ENCODE measurements at regions not wholly inside any gene's neighbourhood (a gene's known extent, or its start where the extent isn't known, plus 50 kb on each side); places are given as distances from the start of the nearest gene placed in this dataset.

- DNase-seq (ENCODE audit: low read depth in 2 of 2), result no peak
Observed at GRCh38 chr9:91130796-91131318, 230.9 kb downstream of the AUH start.

DNA sequence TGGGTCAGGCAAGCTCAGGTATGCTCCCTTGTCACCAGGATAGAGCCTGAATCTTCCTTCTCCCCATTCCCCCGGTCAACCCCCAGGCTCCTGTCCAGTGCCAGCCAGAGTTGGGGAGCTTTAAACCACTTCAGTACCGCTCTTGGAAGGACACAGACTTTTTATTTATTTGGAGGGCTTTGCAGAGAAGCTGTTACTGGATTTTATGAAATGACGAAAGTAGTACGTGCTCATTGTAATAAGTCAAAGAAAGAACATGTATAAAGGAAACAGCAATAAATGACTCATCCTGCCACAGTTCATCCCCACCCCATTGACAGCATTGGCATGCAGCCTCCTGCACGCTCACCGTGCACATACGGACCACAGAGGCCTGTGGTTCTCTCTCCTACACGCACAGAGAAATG, 230.3 kb downstream of the AUH start:
- DNase-seq (ENCODE audit: low read depth in 2 of 2), result peak; percentile 89 to 91

DNA sequence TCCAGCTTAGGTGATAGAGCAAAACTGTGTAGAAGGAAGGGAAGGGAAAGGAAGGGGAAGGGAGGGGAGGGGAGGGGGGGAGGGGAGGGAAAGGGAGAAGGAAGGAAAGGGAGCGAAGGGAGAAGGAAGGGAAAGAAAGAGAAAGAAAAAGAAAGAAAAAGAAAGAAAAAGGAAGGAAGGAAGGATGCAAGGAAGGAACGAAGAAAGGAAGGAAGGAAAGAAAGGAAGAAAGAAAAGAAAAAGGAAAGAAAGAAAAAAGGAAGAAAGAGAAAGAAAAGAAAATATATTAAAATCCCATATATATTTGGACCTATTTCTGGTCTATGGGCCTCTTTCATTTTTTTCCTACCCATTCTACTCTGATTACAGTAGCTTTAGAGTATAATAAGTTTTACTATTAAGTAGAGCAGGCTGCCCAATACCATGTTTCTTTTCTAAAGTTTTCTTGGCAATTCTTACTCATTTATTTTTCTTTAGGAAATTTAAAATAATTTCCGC, 229.1 kb downstream of the AUH start:
- DNase-seq (ENCODE audit: low read depth in 2 of 2), result no peak

GRCh38 chr9:91134608-91135007, 227.1 kb downstream of the AUH start:
- DNase-seq (ENCODE audit: low read depth in 2 of 2), result no peak

- DNase-seq (ENCODE audit: low read depth in 2 of 2), result no peak
Observed at GRCh38 chr9:91137391-91137790, 224.3 kb downstream of the AUH start.

DNA sequence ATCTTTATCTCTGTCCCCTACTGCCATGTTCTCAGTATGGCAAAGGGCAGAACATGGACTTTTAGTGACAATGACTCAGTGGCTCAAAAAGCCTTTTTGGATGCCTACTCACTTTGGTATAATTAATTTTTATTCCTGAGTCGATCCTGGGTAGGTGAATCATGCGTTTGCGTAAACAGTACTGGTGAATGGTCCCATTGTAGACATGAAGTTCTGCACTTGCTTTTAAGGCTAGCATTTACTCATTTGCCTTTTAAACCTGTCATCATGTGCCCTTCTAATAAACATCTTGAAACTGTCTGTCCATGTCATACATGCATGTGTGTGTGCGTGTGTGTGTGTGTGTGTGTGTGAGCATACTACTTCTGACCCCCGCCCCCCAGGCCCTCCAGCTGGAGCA, 223.0 kb downstream of the AUH start:
- no peak for DNase-seq (ENCODE audit: low read depth in 2 of 2)

GRCh38 chr9:91141407-91141965, 220.2 kb downstream of the AUH start:
- no peak for DNase-seq (ENCODE audit: low read depth in 2 of 2)

- DNase-seq (ENCODE audit: low read depth in 2 of 2), result no peak
Observed at GRCh38 chr9:91143162-91143561, 218.6 kb downstream of the AUH start.

DNA sequence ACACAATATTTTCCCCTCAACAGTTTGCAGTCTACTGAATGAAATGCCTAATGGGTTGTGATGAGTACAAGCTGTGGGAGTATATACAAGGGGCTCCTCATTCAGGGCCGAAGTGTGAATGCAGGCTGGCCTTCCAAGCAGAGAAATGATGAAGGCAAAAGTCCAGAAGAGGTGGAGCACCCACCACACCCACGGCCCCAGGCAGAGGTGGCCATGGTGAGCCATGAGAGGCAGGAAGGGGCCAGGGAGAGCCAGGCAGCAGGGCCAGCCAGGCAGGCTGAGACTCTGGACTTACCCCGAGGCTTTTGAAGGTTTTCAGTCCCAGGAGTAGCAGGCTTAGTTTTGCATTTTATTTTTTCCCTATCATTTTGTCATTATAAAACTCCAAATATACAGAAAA, 218.1 kb downstream of the AUH start:
- DNase-seq (ENCODE audit: low read depth in 2 of 2), result no peak

- peak; percentile 58 to 60 for DNase-seq (ENCODE audit: low read depth in 2 of 2)
Observed at GRCh38 chr9:91144769-91145168, 216.9 kb downstream of the AUH start.

DNA sequence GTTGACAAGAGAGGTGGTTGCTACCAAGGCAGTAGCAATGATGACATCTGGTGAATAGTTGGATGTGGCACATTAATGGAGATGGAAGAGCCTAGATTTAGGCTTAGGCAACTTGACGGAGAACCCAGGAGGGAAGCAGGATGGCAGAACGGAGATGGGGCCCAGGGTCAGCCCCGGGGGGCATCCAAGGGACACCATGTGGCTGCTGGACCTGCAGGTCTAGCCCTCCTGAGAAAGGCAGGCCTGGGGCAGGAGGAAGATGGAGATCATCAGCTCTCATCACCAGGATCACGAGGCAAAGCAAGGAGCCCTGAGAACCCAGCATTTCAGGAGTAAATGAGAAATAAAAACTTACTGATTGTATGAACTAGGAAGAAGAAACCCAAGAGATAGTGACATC, 216.2 kb downstream of the AUH start:
- no peak for DNase-seq (ENCODE audit: low read depth in 2 of 2)

- DNase-seq (ENCODE audit: low read depth in 2 of 2), result no peak
Observed at GRCh38 chr9:91146391-91147019, 215.2 kb downstream of the AUH start.

GRCh38 chr9:91147079-91147708, 214.5 kb downstream of the AUH start:
- DNase-seq (ENCODE audit: low read depth in 2 of 2), result no peak

GRCh38 chr9:91148306-91148705, 213.4 kb downstream of the AUH start:
- no peak for DNase-seq (ENCODE audit: low read depth in 2 of 2)

GRCh38 chr9:91150273-91150997, 211.3 kb downstream of the AUH start:
- no peak for DNase-seq (ENCODE audit: low read depth in 2 of 2)

DNA sequence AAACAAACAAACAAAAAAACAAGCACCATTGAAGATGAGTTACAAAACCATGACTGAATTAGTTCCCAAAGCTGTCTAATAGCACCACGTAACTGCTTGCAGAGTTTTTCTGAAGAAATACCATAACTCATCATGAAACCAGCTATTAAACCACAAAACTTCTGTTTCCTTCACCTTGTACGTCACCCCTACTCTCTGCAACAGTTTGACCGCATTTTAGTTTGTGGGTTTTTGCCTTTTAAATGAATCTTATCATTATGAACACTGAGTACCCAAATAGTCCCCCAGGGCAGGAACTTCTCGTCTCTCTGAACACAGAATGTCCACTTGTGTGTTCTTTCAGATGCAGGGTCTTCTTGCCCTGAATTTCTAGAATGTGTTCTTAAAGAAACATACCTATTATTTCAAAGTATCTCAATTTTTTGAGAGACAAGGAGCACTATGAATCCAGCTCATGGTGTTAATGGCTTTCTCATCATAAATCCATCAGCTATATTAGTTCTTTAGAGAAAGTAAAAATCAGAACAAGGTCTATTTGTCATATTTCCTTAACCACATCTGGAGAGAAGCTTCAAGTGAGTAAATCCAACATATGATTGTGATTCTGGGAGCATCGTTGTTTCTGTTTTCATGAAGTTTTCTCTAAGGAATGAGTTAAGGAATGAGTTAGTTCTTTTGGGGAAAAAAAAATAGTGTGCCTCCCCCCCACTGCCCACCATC, 210.6 kb downstream of the AUH start:
- peak; percentile 92 for DNase-seq (ENCODE audit: low read depth in 2 of 2)

GRCh38 chr9:91151718-91152095, 210.0 kb downstream of the AUH start:
- no peak for DNase-seq (ENCODE audit: low read depth in 2 of 2)

GRCh38 chr9:91154686-91155085, 207.0 kb downstream of the AUH start:
- DNase-seq (ENCODE audit: low read depth in 2 of 2), result no peak

DNA sequence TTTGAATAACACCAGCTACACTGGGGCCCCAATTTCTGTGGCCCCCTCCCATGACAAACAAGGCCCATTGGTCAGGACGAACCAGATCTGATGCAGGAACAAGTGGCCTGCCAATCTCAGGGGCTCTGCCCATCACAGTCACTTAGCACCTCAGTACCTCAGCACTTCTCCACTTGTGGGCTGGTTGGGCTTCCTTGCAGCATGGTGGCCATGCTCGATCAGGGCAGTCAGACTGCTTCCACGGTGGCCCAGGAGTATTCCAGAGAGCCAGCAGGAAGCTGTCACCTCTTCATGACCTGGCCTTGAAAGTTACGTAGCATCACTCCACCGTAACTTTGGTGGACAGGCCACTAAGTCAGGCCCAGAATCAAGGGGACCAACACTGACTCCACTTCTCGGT, 206.5 kb downstream of the AUH start:
- no peak for DNase-seq (ENCODE audit: low read depth in 2 of 2)

GRCh38 chr9:91155746-91156376, 205.9 kb downstream of the AUH start:
- no peak for DNase-seq (ENCODE audit: low read depth in 2 of 2)

Measured in fibroblast of skin of left biceps (primary cell).